ENCODE measurements at regions not wholly inside any gene's neighbourhood (a gene's known extent, or its start where the extent isn't known, plus 50 kb on each side); places are given as distances from the start of the nearest gene placed in this dataset.
"Not testable (repeated sequence)": the region's sequence is repeated elsewhere in the genome, so short reads cannot be mapped to it uniquely, and the experiment has no call there.

GRCh38 chr4:66355328-66355727 lies 685.0 kb upstream of the EPHA5 start:
- no peak for DNase-seq

- no peak for DNase-seq
These were observed 681.5 kb upstream of the EPHA5 start for GRCh38 chr4:66351761-66352160.

- DNase-seq: no peak
These were observed 670.1 kb upstream of the EPHA5 start for GRCh38 chr4:66340286-66340893.

GRCh38 chr4:66339007-66339406 lies 668.7 kb upstream of the EPHA5 start:
- no peak for DNase-seq

GRCh38 chr4:66331761-66332160 lies 661.5 kb upstream of the EPHA5 start:
- no peak for DNase-seq

- no peak for DNase-seq
These were observed 659.8 kb upstream of the EPHA5 start for GRCh38 chr4:66330125-66330524.

- DNase-seq: no peak
These were observed 658.7 kb upstream of the EPHA5 start for GRCh38 chr4:66328803-66329574.

- DNase-seq: no peak
These were observed 637.6 kb upstream of the EPHA5 start for GRCh38 chr4:66307641-66308438.

- DNase-seq: no peak
These were observed 630.1 kb upstream of the EPHA5 start for GRCh38 chr4:66300336-66300934.

GRCh38 chr4:66298569-66298968 lies 628.3 kb upstream of the EPHA5 start:
- no peak for DNase-seq

GRCh38 chr4:66297703-66298102 lies 627.4 kb upstream of the EPHA5 start:
- DNase-seq: no peak

GRCh38 chr4:66294638-66295037 lies 624.3 kb upstream of the EPHA5 start:
- DNase-seq: no peak

- DNase-seq: no peak
These were observed 614.7 kb upstream of the EPHA5 start for GRCh38 chr4:66284991-66285451.

- DNase-seq: no peak
These were observed 608.8 kb upstream of the EPHA5 start for GRCh38 chr4:66279084-66279483.

GRCh38 chr4:66275411-66276038 lies 605.2 kb upstream of the EPHA5 start:
- peak; percentile 57 for DNase-seq

GRCh38 chr4:66273110-66273509 lies 602.8 kb upstream of the EPHA5 start:
- no peak for DNase-seq

GRCh38 chr4:66270356-66270755 lies 600.1 kb upstream of the EPHA5 start:
- DNase-seq: not testable (repeated sequence)

- DNase-seq: not testable (repeated sequence)
These were observed 596.3 kb upstream of the EPHA5 start for GRCh38 chr4:66266554-66266953.

- DNase-seq: no peak
These were observed 595.7 kb upstream of the EPHA5 start for GRCh38 chr4:66266035-66266434.

- DNase-seq: no peak
These were observed 582.0 kb upstream of the EPHA5 start for GRCh38 chr4:66252291-66252690.

GRCh38 chr4:66246643-66247042 lies 576.4 kb upstream of the EPHA5 start:
- DNase-seq: no peak

- no peak for DNase-seq
These were observed 565.6 kb upstream of the EPHA5 start for GRCh38 chr4:66235876-66236275.

- no peak for DNase-seq
These were observed 559.6 kb upstream of the EPHA5 start for GRCh38 chr4:66229885-66230284.
